ENCODE measurements at regions not wholly inside any gene's neighbourhood (a gene's known extent, or its start where the extent isn't known, plus 50 kb on each side); places are given as distances from the start of the nearest gene placed in this dataset.

- DNase-seq, result no peak
These were observed 536.7 kb upstream of the TNP1 start for GRCh38 chr2:217396586-217396985.

DNA sequence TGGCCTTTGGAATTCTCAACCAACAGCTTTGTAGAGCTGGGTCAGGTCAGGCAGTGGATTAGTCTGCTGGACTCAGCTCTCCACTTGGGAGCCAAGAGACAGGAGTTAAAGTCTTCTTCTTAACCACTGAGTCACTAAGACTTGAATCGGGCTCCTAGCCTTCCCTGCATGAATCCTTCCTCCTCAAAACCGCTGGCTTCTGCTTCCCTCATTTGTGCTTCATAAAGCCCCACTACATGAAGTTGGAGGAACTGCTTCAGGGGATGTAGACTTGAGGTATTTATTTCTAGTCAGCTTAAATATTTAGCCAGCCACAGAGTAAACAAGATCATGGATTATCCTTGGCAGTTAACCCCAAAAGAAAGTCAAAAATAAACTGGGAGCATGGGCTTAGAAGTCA, 536.3 kb upstream of the TNP1 start:
- DNase-seq, result no peak

- DNase-seq, result no peak
These were observed 534.9 kb upstream of the TNP1 start for GRCh38 chr2:217394510-217395351.

GRCh38 chr2:217393585-217394032, 533.7 kb upstream of the TNP1 start:
- no peak for DNase-seq

GRCh38 chr2:217392930-217393584, 533.2 kb upstream of the TNP1 start:
- DNase-seq, result no peak

- no peak for DNase-seq
These were observed 528.0 kb upstream of the TNP1 start for GRCh38 chr2:217387776-217388387.

GRCh38 chr2:217386041-217386440, 526.2 kb upstream of the TNP1 start:
- no peak for DNase-seq

DNA sequence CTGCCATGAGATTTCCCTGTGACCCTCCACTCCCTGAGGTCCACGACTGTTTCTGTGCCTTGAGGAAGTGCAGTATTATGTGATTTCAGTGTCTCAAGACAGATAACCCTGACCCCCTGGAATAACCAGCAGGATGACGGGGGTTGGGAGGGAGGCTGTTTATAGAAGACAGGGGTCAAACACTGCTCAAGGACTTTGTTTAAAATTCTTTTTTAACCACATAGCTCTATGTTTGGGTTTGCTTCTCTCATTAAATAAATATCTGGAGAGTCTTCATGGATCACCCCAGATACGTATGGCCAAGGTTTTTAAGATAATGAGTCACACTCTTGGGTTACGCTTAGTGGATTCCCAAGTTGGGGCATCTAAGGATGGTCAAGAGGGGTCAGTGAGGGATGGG, 523.8 kb upstream of the TNP1 start:
- DNase-seq, result no peak

GRCh38 chr2:217382794-217383193, 522.9 kb upstream of the TNP1 start:
- no peak for DNase-seq

DNA sequence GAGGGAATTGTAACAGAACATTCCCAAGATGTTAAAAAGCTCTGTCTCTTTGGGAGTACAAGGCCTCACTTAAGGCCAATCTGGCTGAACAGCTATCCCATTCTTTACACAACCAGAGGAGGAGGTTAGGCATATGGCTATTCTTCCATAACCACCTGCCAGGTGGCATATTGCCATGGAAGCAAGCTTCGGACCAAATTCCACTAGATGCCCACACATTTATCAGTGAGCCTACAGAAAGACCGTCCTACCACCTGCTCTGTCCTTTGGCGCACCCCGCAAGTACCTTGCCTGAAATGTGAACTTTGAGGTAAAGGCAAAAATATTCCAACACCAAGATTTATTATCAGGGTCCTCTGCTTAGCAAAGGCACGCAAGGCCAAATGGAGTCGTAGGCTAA, 519.9 kb upstream of the TNP1 start:
- DNase-seq, result no peak

DNA sequence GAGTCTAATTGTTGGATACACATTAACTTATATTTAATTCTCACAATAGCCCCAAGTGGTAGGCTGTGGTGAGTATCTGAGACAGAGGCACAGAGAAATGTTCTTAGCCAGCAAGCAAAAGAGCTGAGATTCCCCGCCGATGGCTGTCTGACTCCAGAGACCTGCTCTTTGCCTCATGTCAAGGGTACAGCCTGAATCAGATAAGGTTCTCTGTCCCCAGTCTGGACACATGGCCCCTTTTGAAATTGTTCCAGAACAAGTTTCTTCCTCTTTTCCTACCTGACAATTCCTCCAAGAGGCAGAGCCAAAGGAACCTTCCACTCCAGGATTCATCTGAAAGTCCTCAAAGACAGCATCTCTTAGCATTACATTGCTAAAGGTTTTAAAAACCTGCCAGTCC, 512.9 kb upstream of the TNP1 start:
- no peak for DNase-seq

DNA sequence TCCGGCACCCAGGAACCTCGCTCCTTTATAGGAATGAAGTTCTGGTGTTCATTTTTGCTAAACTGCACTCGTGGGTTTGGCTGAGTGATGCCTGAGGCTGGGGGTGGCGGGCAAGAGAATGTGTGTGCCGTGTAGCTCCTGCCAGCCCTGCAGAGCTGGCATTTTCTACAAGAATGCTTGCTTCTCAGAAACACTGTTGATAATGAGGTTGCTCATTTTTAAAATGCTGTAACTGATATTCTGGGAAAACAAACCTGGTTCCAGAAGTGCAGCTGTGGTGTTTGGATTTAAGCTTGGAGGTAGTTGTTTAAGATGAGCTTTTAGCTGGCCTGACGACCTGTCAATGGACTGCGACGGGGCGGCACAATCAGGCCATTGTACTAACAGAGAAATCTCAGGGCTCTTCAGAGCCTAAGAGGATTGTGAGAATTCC, 511.9 kb upstream of the TNP1 start:
- DNase-seq, result no peak

DNA sequence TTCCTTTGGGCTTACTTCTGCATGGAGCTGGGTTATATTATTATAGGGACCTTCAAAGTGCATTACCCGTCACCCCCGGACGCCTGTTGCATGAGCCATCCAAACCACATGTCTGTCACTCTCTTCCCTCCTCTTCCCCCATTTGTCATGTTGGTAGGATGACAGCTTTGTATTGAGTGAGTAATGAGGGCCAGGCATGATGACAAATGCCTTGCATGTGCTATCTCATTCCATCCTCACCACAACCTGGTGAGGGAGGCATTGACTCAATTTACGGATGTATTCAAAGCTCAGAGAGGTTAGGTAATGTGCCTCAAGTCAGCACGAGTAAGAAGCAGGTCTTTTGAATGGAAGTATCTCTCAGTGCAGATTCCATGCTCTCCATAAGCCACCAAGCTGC, 510.5 kb upstream of the TNP1 start:
- no peak for DNase-seq

DNA sequence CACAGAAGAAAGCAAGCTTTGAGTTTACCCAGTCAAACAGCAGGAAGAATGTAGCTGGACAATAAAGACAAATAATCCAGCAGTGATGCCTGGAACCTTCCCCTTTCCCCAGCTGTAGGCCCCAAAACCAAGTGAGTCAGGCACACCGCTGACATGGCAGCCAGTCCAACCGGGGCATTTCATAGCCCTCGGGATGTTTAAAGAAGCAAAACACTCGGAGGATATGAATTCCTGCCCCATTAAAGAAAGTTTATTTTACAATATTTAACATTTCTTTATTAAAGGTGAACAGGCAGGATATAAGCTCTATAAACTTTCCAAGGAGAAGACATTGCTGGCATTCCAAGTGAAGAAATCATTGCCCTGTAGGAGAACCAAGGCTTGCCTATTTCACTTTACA, 507.6 kb upstream of the TNP1 start:
- DNase-seq, result no peak

DNA sequence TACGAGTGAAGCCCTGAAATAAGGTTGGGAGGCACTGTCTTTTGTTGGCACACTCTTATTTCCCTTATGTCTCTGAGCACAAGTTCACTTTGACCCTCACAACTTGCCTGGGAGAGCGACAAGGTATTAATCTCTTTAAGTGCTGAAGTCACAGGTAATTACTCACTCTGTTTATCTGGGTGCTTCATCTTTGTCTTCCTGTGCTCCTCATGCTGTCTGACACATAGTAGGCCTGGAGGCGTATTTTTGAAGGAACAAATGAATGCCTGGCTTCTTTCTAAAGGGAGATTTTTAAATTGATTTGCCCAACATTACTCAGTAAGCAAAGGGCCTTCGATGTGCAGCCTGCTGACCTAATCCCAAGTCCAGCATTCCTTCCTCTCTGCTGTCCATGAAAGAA, 507.1 kb upstream of the TNP1 start:
- no peak for DNase-seq

DNA sequence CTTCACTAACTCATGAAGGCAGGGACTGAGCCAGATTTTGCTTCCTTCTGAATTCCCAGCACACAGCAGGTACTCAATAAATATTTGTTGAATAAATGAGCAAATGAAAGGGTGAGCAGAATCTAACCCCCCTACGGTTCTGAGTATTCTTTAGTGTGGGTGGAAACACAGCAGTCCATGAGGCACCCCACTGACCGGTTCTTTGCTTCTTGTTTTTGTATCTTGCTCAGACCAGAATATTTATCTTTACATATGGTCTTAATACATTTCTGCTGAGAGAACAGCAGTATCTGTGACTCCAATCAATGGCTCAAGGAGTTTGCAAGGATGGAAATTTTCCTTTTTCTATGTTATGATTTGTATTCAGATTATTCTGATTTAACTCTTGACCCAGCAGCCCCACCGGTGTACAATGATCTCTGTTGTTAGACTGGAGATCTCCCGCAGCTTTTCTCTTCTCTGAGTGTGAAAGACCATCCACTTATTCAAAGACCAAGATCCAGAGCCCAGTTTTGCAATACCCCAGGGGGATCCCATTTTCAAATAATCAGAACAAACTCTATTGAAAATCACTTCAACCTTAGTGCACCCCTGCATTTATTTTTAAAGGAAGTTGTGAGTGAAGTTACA, 506.5 kb upstream of the TNP1 start:
- DNase-seq, result no peak

- no peak for DNase-seq
These were observed 505.8 kb upstream of the TNP1 start for GRCh38 chr2:217365656-217366055.

GRCh38 chr2:217364224-217364623, 504.4 kb upstream of the TNP1 start:
- DNase-seq, result no peak

DNA sequence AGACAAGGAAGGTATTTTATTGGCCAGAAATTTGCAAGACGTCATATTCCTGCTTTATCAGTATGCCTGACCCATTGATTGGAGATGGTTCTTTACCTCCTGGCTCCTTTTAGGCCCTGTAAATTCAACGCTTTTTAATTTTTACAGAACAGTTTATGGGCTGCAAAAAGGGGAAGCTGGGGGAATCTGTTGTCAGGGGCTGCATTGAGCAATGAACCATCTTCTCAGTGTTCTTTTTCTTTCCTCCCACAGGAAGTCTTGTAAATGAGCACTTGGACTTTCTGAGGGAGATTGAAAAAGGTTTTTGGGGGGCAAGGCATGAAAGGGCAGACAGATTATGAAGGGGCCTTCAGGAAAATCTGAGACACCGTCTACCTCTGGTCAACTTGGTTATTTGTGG, 503.6 kb upstream of the TNP1 start:
- DNase-seq, result no peak

- no peak for DNase-seq
These were observed 502.8 kb upstream of the TNP1 start for GRCh38 chr2:217362710-217363109.

- no peak for DNase-seq
These were observed 502.4 kb upstream of the TNP1 start for GRCh38 chr2:217362286-217362685.

- no peak for DNase-seq
These were observed 501.6 kb upstream of the TNP1 start for GRCh38 chr2:217361483-217361880.

- DNase-seq, result no peak
These were observed 501.1 kb upstream of the TNP1 start for GRCh38 chr2:217360781-217361482.
